ENCODE measurements at regions not wholly inside any gene's neighbourhood (a gene's known extent, or its start where the extent isn't known, plus 50 kb on each side); places are given as distances from the start of the nearest gene placed in this dataset.
"Not testable (repeated sequence)": the region's sequence is repeated elsewhere in the genome, so short reads cannot be mapped to it uniquely, and the experiment has no call there.

DNA sequence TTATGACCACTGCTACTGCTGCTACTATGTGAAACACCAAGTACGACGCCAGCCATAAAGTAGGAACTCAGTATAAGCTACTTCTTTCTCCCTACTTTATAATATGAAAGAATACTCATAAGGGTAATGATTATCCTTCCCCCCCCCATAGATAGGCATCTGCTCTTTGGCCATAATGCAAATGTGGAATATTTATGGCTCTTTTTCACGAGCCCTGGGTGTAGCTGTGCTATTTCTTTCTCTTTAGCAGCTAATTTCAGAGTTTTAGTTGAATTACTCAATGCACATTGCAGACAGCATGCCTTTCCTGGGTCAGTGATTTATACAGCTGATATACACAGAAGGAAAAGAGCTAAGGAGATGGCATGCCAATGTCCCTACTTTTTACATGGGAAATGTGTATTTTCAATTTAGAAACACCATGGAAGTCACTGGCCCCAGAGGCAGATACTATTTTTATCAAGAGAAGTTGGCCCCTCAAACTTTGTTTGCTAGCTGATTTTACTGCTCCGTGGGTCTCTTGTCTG is 234.1 kb upstream of the KIAA1217 start:
- no peak for DNase-seq

DNA sequence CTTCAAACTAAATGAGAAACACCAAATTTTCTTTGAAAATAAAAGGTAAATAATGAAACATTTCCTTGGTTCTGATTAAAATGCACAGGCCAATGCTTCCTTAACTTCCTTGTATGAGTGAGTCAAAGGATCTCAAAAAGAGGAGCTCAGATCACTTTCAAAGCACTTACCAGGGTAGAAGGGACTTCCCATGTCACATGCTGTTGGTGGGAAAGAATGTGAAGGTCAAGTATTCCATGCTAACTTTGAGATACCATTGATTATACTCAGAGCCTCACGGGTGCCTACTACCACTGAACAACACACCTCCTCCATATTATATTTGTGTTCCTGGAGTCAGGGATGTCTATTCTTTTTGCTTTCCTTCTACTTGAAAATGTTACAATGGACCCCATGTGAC is 233.5 kb upstream of the KIAA1217 start:
- DNase-seq: no peak

GRCh38 chr10:23976275-23976674 is 232.7 kb upstream of the KIAA1217 start:
- DNase-seq: no peak

DNA sequence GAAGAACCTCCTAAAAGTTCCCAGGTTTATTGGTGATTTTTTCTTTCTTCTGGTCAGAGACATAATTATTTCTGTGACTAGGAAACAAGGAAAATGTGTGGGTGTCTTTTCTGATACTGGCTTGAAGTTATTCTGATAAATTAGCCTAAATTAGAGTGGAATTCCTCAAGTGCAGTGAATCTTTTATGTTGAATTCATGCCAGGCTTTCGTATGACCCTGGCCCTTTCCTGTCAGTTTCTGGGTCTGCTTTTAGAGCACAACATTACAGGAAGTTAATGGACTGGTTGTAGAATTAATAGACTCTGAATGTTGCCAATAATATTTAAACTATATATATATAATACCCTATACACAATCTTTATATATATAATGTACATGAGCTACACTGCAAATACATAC is 230.6 kb upstream of the KIAA1217 start:
- no peak for DNase-seq

DNA sequence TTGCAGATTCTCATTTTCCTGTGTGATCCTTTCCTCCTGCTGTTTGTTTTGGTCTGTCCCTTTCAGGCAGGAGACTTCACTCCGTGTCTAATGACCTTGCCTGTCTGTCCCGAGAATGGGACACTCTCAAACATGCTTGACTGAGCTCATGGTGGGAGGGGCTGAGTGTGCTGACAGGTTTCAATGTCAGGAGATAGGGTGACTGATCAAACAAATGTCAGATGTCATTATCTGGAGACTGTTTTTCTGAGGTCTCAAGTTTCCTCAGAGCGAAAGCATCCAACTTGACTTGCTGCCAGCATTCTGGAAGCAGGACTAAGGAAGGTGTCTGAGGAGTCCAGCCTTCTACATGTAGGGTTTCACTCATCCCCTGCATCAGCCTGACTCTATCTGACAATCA is 228.8 kb upstream of the KIAA1217 start:
- no peak for DNase-seq

DNA sequence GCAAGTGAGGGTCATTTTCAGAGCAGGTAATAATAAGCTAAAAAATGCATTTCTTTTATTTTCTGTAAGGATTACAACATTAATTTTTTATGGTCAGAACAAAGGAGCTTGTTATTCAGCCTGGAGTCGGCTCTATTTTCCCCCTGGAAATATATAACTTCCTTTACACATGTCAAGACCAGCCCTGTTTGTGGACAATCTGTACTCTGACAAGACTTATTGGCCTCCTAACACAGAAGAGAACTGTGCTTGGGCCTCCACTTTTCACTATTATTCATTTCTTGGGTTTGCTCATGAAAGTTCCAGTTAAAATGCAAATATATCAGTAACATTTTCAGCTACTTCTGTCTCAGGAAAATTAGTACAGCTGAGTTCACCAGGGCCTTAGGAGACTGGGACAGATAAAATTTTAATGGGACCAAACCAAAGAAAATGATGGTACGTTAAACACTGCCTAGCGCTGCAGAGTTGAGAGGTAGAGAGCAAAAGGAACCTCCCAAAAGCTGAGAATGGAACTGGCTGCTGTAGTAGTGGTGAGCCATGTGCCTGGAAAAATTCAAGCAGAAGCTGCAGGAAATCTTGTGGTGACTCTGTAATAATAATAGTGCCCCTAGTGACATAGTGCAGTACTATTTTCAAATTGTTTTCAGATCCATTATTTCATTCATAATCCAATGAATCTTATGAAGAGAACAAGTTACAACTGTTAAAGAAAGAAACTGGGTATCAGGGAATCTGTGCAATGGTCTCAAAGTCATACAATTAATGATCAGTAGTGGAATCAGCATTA is 227.2 kb upstream of the KIAA1217 start:
- no peak for DNase-seq

GRCh38 chr10:23984405-23984804 is 224.5 kb upstream of the KIAA1217 start:
- DNase-seq: not testable (repeated sequence)

GRCh38 chr10:23988006-23988405 is 220.9 kb upstream of the KIAA1217 start:
- DNase-seq: no peak

DNA sequence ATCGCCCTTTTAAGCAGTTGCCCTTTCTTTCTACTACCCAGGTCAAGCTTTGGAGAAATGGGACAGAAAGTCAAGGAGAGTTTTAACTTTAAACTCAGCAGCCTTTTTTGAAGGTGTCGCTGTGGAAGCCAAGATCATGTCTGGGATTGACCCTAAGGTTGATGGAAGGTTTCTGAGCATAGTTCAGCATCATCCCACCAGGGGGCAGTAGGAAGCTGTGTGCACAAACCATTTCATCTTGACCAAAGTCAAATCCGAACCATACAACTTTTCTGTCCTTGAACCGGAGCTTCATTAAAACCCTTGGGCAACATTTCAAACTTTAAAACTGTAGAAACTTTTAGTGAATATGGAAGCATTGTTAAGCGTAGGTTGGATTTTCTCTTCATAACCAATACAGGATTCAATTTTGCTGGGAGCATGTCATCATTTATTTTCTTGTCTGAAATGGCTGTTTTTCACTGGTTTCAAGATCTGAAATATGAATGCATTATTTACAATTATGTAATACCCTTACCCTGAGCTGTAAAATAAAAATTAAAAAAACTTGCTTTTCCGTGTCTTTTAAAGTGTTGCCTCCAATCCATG is 214.4 kb upstream of the KIAA1217 start:
- no peak for DNase-seq

DNA sequence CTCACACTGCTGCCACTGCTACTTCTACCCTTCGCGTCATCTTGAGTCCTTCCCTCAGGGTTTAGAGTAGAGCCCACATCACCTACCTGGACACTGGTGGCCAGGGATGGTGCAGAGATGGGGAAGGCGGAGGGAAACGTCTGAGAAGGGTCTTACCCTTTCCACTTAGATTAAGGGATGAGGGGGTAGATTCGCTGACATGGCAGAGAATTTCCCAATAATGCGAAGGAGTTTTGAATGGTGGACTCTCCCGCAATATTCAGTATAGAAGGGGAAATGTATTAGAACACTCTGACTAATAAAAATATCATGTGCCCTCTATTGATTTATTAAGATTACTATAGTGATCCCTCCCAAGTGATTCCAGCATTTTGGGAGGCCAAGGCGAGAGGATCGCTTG is 209.5 kb upstream of the KIAA1217 start:
- DNase-seq: no peak

GRCh38 chr10:24000271-24000813 is 208.6 kb upstream of the KIAA1217 start:
- no peak for DNase-seq

GRCh38 chr10:24006741-24007140 is 202.2 kb upstream of the KIAA1217 start:
- DNase-seq: no peak

DNA sequence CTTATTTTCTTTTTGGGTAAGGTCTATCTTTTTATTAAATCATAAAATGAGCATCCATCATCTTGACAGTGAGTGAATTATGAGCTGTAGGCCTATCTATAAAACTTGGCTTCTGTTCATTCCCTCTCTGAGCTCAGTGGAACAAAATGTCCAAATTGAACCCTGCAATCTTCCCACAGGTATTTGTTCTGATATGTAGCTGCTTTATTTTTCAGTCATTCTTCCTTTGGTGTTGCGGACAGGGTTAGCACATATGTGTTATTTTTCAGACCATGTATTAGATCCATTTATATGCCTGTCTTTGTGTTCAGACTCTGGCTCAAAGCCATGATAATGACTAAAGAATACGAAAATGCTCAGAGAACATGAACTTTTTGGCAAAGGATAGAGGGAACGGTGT is 201.6 kb upstream of the KIAA1217 start:
- DNase-seq: no peak

DNA sequence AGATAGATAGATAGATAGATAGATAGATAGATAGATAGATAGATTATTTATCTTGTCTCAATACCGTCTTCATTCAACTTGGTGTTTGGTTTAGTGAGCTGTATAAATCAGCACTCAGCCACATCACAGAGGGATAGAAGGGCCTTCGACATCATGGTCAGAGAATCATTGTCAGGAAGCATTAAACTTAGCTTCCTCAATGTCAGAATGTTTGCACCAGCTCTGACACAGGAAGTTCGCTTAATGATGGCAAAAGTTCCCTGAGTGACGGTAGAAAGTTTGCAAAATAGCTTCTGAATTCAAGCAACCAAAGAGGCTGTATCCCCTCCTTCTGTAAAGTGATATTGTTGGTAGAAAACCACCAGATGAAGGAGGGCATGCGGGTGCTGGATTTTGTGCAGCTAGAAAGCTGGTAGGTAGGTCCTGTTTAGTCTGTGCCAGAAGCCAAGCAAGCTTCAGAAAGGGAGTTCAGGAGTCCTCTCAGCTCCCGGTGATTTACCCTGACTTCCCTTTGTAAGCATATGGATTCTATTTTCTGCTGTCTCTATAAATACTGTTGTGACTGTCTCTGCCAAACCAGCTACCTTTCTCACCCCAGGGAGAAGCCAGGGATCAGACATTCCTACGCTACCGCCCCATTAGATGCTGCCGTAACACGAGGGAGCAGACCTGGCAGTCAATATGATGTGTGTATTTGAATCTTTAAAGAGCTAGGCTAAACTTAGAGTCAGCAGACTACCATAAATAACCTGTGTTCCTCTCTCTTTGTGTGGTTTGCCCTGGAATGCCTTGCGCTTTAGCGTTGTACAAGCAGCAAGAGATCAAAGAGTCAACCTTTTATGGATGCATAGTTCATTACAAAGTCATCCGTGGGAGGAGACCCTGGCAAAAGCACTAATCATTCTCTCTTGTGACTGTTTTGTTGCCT is 200.5 kb upstream of the KIAA1217 start:
- DNase-seq: no peak

GRCh38 chr10:24009115-24009514 is 199.8 kb upstream of the KIAA1217 start:
- DNase-seq: no peak

- no peak for DNase-seq
These were observed 199.2 kb upstream of the KIAA1217 start for GRCh38 chr10:24009736-24010135.

DNA sequence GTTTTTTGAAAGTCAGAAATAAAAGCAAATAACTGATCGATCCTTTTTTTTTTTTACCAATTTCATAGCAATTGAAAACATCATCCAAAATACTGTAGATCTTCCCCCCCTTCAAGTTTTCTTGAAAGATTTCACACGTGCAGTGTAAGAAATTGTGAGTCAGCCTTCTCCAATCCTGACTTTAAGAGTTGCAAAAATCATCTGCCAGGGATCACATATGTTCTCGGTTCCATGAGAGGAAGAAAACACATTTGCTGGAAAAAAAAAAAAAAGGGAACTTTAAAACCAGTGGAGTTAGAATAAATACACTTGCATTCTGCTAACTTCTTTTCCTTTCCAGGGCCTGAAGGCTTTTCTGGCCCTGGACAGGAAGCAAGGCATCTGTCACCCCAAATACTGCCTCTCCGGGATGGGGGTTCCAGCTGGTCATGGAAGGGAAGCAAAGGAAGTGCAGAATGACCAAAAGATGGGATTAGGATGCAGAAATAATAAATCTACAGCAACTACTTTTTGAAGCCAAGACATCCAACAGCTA is 198.4 kb upstream of the KIAA1217 start:
- no peak for DNase-seq

- DNase-seq: no peak
These were observed 196.6 kb upstream of the KIAA1217 start for GRCh38 chr10:24012249-24012803.

DNA sequence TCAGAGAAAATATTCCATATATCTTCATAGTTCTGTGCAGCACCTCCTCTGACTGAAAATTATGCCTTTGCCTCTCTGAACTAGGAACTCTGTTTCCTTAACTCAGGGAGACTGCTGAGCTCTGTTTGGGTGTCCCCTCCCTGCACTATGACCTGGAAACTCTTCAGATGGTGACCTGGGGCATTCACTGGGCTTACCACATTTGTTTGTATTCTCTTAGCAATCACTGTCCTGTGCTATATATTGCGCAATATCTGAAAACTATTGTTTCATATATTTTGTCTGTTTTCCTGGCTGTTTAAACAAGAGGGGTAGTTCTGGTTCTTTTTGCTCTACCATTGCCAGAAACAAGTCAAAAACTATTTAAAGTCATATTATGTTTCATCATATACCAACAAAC is 181.8 kb upstream of the KIAA1217 start:
- no peak for DNase-seq

DNA sequence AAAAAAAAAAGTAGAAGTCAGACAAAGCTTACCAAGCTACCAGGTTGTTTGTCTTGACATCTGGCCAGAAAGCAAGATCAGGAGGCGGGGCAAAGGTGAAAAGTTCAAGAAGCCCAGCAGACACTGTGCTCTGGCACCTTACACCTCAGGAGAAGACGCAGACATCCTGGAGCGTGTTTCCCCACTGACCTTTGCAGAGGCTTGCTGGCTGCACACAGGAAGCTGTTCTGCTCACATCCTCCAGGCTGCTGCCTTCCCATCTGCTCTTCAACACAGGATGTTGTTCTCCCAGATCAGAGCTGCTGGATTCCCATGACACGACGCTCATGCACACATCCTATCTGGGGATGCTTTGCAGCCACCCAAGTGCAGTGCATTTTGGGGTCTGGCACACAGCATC is 174.4 kb upstream of the KIAA1217 start:
- no peak for DNase-seq

DNA sequence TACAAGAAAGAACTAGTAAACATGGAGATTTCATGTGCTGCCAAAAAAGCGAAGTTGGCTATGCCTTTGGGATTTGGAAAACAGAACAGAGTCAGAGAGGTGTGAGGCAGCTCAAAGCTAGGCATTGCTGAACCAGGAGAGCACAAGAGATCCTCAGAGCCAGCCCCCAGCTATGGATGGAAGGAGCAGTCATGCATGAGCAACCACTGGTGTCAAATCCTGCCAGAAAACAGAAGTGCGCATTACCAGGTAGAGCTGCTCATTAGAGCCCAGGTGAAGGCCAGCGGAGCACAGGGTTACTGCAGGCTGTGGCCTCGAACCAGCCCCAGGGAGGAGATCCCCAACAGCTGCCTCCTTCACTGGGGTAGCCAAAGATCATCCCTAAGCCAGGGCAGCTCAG is 173.2 kb upstream of the KIAA1217 start:
- DNase-seq: no peak

DNA sequence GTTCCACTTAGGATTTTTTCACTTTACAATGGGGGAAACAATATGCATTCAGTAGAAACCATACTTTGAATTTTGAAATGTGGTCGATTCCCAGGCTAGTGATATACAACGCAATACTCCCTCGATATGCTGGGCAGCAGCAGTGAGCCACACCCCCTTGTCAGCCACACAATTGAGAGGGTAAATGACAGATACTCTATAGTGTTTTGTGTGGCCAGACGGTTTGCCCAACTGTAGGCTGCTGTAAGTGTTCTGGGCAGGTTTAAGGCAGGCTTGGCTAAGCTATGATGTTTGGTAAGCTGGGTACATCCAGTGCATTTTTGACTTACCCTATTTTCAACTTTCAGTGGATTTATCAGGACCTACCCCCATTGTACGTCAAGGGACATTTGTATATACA is 169.6 kb upstream of the KIAA1217 start:
- no peak for DNase-seq

GRCh38 chr10:24039897-24040296 is 169.0 kb upstream of the KIAA1217 start:
- no peak for DNase-seq

Measured in cerebellar nuclear complex (tissue), 1 donor.